Superior temporal gyrus (tissue), 1 donor: ENCODE measurements at regions not wholly inside any gene's neighbourhood (a gene's known extent, or its start where the extent isn't known, plus 50 kb on each side); places are given as distances from the start of the nearest gene placed in this dataset.

Experiments used
- DNase-seq: peaks from one replicate; pipeline ENCODE4 v3.0.0-alpha.2; 2016; ENCODE audit errors: extremely low spot score

DNA sequence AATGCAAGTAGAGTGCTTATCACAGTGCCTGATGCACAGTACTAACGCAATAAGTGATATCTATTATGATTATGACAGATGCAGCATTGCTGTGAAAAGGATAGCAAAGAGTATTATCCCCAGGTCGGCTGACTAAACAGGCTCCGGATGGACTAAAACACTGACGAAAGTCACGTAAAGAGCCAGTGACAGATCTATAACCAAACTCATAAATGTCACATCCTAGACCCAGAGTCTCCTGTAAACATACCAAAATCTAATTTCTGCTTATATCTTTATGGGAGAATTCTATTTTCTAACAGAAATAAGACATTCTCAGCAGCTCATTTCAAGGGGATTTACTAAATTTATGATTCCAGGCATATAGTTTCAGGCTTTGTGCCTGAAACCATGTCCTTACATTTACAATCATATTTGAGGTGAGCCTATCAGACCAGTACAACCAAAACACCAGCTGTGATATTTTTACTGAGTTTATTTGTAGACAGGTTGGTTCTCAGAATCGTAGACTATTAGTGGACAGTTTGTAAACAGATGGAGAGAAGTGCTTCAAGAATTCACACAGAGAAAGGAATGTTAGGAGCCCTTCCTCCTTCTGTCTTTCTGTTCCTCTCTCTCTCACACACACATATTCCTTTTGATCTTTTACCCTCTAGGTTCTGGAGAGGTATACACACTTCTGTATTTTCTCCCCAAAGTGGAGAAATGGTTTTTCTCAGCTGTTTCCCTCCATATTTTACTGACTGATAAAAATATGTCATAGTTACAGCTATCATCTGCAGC is 52.4 kb upstream of the WDR26 start:
- no peak for DNase-seq

DNA sequence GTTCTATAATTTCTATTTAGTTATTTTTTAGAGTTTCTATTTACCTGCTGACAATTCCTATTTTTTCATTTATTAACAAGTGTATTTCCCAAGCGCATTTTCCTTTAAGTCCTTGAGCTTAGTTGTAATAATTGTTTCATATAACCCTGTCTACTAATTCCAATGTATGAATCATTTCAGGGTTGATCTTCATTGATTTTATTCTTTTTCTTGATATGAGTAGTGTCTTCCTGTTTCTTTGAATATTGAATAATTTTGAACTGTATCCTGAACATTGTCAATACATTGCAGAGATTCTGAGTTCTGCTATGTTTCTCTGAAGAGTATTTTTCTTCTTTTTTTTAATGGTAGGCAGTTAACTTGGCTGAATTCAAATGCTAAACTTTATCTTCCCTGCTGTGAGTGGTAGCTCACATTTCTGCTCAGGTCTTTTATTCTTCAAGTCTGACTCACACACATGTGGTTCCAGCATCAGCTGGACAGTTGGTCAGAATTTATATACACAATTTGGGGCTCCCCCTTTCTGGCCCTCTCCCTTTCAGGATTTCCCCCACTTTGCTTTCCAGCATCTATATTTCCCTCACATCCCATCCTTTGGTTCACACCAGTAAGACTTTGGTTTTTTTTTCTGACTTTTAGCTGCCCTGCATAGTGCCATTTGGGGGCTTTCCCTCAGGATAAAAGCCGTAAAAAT is 54.4 kb upstream of the WDR26 start:
- DNase-seq: no peak

DNA sequence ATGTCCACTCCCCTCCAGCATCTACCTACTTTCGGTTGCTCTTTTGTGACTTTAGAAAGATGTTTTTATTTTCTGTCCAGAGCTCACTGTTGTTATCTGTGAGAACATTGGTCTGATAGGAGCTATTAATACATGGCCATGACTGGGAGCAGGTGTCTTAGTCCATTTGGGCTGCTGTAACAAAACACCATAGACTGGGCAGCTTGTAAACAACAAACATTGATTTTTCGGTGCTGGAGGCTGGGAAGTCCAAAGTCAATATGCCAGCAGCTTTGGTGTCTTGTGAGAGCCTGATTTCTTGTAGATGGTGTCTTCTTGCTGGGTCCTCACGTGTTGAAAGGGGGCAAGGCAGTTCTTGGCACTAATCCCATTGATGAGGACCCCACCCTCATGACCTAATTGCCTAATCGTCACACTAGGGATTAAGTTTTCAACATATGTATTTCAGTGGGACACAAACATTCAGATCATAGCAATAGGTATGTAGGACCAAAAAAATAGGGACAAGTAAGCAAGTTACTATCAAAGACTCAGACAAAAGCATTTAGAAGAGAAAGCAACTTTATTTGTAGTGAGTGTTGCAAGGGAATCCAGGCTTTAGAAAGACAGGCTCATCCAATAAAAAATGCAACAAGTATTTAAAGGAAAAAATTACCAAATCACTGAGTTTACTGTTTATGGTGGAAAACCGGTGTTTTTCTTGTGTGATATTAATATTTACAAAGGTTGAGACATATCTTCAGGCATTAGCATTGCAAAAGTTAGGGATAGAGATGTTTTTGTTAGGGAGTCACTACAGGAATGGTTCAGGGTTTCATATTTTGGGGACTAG is 55.2 kb upstream of the WDR26 start:
- no peak for DNase-seq

DNA sequence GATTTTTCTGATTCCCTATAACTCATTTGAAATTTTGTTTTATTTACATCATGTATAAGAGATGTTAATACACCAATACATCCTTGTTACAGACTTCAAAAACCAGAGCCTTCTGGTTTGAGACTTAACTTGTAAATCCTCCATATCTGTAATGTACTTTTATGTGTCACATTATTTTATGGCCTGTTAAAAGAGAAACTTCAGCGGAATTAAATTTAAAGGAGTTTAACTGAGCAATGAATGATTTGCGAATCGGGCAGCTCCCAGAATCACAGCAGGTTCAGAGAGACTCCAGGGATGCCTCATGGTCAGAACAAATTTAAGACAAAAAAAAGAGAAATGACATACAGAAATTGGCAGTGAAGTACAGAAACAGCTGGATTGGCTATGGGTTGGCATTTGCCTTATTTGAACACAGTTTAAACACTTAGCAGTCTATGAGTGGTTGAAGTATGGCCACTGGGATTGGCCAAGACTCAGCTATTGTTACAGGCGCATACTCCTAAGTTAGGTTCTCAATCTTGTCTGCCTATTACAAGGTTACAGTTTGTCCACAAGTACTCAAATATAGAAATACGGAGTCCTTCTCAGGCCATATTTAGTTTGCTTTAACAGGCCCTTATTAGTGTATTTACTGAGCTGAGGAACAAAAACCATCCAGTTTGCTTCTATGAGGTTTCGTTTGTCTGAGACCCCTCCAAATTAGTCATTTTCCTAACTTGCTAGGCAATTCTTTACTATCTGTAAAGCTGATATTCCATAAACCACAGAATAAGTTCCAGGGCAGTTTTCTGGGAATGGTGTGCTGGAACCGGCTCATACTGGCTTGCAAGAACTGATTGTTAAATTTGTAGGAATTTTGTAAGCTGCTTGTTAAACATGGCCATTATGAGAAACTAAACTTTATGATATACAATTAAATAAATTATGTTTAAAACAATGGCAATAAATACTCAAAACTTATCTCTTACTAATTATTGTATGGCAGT is 56.2 kb upstream of the WDR26 start:
- no peak for DNase-seq

DNA sequence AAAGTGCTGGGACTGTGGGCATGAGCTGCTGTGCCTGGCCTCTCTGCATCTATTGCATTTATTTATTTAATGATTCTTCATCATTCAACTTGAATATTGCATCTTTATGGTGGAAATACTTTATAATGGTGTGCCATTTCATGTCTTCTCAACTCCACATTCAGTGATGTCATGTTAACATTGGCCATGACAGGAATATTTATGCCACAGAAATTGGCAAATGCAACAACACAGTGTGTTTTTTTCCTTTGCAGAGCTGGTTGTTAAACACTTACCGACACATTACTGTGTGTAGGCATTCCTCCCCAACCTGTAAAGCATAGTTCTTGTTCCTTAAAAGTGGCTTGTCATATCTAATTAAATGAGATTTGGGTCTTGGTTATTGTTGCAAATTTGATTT is 57.4 kb upstream of the WDR26 start:
- no peak for DNase-seq

DNA sequence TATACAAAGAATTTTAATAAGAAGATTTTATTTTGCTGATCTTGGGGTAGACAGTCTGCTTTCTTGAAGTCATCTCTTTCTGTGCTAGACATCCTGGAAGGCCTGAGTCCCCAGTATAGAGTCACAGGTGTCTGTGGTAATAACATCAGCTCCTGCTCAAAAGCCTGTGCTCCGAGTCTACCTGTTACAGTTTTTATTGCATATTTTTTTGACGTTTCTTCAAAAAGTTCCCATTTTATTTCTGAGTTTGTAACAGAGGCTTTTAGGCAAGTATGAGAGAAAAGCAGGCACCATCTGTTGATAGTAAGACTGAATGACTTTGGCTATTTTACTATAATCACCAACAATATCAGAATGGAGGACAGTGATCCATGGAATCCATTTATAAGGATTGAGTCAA is 58.0 kb upstream of the WDR26 start:
- DNase-seq: no peak

DNA sequence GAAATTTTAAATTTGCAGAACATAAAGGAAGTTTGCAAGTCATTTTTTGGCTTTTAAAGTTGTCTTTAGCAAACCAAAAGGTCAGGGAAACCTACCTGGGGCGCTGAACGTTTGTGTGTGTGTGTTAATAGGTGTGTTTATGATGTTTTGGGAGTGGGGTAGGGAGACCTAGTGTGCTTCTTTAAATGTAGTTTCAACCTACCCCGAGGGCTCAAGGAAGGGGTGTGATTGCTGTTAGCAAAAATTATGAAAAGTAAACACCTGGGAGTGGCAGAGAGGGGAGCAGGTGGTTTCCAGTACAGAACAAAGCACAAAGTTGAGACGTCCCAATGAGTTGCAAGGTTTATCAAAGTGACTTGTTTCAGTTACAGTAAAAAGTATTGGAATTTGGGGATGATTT is 58.7 kb upstream of the WDR26 start:
- no peak for DNase-seq

DNA sequence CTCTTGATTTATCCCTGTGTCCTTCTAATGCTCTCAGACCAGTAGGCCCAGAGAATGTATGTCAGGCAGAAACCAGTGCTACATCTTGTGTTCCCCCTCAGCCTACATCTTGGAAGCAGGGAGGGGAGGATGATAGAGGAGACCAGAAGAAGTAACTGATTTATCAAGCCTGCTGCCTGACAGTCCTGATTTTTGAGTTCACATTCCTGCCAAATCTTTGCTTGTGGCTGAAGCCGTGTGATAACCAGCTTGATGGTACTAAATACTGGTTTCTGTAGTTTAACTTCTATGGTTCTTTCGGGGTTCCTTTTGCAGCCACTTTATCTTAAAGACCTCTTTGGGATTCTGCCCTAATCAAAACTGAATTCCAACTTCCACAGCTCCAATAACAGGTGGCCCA is 59.7 kb upstream of the WDR26 start:
- no peak for DNase-seq

DNA sequence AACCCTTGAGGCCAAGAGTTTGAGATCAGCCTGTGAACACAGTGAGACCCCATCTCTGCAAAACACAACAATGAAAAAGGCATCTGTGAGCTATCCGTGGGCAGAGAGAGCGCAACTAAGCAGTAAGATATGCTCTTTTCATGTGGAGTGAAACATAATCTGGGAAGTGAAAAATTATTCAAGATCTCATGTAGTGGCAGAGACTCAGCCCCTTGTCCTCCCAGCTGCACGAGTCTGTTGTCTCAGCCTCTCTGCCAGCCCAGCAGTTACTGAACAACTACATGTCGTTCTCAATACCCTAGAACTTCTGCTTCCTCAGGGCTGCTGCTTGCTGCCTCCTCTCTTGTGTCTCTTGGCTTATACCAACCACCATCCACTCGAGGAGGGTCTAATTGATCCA is 61.3 kb upstream of the WDR26 start:
- DNase-seq: no peak

DNA sequence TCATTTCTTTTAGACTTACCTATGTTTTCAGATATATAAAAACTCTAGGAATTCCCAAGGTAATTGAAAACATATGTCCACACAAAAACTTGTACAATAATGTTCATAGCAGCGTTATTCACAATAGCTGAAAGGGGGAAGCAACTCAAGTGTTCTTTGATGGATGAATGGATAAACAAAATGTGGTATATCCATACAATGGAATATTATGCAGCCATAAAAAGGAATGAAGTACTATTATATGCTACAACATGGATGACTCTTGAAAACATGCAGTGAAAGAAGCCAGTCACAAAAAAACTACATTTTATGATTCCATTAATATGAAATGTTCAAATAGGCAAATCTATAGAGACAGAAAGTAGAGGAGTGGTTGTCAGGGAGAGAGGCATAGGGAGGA is 62.2 kb upstream of the WDR26 start:
- no peak for DNase-seq

DNA sequence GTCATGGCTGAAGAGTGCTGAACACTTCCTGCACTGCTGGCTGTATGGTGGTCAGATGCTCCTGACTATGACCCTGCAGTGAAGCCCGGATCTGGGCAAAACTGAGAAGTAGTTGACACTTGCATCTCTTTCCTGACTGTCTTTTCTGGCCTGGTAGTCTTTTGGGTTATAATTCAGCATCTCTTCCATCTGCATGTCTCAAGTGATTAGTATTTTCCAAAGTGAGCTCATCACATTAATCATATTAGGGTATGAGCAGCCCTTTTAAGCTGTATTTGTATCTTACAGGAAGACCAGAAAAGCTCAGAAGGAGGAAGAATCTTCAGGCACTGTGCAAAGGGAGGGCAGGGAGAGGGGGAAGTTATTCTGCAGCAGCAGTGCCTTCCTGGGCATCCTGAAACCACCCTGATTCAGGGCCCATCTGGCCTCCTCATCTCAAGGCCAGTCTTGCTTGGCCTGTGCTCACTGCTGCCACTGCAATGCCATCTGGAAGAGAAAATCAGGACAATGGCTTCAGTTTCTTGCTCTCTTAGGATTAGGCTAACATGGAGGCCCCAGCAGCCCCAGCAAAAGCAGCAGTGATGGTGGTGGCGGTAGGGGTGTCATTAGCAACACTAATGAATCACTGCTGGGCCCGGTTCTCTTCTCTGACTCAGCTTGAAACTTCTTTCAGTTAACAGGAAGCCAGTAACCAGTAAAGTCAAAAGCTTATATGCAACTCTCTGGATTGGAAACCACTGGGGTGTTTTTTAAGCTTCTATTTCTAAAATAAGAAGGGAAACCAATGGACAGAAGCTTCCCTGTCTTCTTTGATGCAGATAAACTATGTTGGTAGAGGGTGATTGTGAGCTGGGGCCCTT is 63.3 kb upstream of the WDR26 start:
- peak; percentile 39 for DNase-seq

DNA sequence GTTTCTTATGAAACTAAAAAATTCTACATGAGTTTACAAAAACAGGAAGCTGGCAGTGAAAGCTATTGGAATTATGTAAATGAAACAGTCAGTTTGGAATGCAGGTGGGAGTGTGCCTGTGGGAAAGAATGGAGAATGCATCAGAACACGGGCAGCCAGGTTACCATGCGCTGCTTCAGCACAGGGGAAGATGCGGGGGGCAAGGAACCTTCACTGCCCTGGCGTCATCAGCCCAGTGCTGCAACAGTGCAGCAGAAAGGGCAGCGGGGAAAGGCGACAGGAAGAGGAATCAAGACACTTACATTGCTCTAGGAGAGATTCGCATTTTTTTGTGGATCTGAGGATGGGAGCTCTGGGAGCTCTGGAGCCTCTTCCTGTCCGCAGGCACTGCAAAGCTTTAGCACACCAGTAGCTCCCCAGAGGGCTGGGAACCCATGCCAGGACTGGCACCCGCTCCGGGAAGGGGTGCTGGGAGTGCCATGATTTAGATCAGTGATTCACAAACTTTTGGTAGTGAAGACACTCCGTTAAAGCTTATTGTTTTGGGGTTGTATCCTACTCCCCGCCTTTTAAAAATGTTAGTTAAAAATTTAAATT is 64.1 kb upstream of the WDR26 start:
- DNase-seq: peak; percentile 42

DNA sequence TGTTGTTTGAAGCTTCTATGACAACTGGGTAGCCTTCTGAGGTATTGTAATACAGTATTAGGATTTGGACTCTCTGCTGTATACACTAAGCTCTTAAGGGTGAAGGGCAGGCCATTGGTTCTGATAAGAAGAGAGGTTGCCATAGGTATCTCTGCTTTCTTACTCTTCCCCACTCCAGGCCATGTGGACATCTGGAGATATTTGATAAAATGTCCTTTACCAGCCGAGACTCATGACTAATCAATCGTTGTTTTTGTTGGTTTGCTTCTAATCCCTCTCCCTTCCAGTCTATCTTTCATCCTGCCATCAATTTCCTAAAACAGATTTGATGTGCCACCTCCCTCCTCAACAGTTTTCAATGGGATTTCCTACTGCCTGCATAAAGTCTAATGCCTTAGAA is 64.6 kb upstream of the WDR26 start:
- DNase-seq: no peak

DNA sequence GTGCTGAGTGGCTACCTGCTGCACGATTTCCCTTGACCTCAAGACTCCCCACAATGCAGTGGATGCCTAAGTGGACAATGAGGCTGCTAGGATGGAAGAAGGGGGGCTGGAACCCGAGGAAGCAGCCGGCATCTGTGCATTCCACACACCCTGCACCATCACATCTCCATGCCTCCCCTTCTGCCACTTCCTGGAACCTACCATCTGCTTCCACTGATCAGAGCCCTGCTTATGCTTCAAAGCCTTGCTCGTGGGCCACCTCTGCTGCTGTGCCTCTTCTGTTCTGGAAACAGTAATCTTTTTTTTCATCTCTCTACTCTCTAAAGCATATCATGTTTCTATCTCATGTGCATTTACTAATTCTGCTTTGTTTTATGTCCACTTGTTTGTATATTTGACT is 66.2 kb upstream of the WDR26 start:
- no peak for DNase-seq

DNA sequence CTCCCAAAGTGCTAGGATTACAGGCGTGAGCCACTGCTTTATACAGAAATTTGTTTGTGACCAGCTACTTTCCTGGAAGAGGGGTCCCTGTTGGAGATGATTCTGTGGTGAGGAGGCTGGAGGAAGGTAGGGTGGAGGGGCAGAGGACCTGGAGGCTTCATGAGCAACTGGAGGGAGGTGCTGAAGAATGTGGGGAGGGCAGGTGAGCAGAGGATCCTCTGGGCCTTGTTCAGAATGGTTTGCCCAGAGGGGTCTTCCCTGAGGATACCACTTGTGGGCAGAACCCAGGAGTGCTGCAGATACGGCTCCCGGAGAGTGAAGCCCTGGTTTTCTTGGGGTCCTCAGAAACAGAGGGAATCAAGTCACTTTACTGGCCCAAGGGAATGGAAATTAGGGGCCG is 67.2 kb upstream of the WDR26 start:
- DNase-seq: no peak

DNA sequence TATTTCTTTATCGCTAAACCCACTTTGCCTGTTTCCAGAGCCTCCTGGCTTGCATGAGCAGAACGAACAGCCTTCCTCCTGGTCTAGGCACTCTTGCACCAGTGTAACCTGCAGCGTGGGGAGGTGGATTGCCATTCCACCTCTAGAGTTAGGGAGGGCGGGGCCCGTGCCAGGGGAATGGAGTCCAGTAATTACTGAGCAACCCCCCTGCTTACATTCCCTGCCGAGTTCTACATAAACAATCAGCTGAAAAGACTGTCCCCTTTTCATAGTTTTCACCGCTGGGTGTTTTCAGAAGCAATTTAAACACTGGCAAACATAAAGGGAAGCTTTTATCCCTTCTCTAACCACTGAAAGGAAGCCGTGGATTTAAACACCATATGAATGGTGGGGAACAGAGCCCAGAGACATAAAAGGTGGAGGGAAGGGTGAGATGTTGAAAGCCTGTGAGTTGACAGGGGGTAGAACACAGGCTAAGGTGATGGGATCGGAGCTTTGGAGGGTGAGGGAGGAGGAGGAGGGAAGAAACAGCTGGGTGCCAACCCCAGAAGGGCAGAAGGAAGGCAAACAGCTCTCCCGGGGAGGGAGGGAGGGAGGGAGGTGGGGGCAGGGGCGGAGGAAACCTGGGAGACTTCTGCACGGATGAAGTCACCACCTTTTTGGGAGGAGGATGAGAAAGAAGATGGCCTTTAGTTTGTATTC is 68.0 kb upstream of the WDR26 start:
- no peak for DNase-seq

DNA sequence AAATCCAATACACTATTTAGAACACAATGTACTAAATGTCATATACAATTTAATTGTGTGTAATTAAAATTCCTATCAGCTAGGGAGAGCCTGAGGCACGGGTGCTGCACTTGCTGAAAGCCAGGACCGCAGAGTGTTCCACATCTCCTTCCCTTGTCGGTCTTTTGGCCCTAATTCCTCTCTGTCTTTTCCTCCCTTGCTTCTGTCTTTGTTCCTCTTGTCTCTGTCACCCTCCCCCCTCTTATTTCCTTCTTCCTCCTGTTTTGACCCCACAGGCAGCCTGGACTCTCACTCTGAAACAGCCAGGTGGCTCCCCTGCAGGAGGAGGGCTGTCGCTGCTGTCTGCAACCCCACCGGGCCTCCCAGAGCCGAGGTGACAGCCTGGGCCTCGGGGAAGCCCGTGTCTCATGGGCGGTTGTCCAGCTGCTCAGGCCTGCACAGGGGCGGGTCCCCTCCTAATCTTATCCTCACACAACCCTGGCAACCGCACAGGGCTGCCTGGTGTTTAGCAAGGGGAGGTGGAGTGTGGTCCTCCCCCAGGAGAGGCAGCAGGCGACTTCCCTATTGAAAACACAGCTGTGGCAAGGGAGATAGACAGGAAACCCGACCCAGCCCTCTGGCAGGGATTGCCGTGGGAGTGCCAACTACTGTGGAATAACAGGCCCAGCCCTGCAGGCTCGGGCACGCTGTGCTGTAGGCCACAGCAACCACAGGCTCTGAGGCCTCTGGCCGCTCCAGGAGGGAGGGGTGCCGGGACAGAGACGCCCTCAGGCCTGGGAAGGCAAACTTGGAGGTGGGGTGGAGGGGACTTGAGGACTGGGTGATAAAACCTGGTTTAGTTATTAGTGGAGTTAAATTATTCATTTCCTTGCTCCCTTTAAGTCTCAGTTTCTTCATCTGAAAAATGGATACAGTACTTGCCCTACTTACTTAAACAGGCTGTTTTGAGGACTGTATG is 68.8 kb upstream of the WDR26 start:
- peak; percentile 68 for DNase-seq

DNA sequence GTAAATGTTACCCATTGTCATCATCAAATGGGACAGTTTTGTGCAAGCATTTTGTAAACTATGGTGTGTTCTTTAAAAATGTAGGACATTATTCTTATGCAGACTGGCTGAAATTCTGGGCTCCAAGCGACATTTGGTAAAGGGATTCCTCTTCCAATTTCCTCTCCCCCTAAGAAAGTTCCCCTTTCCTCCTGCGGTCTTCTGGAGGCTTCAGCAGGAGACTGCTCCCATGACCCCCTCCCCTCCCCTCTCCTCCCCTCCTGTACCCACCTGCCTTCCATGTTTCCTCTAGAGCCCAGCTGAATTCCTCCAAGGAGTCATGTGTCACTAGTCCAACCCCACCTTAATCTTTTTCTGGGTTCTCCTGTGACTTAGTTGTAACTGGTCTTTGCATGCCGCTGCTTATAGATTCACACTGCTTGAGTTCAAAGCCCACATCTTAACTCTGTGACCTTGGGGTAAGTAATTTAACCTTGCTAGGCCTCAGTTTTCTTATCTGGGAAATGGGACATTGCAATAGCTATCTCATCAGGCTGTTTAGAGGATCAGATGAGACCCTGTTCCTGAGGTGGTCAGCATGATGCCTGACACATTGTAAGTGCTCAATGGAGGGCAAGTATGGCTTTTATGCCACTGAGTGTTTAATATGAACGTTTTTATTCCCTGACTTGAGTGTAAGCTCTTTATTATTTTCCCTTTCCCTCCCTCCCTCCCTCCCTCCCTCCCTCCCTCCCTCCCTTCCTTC is 69.9 kb upstream of the WDR26 start:
- no peak for DNase-seq
